Stimulated activated CD8-positive, alpha-beta memory T cell treated with anti-CD3 and anti-CD28 coated beads, Interleukin-4, amount 100 ng/mL, for 4 hours (primary cell): ENCODE measurements at regions not wholly inside any gene's neighbourhood (a gene's known extent, or its start where the extent isn't known, plus 50 kb on each side); places are given as distances from the start of the nearest gene placed in this dataset.

ENCODE experiments used
- DNase-seq, 2 donors: peaks; one replicate each; pipeline ENCODE4 v3.0.0-alpha.2; 2020; ENCODE audit warnings: low read depth in 2 of 2, low spot score in 1 of 2

GRCh38 chr7:131235489-131236317, 92.0 kb upstream of the MKLN1 start:
- peak; percentile 60 to 65 for DNase-seq

- DNase-seq: no peak
Measured at GRCh38 chr7:131236318-131236672, 91.4 kb upstream of the MKLN1 start.

GRCh38 chr7:131238347-131238931, 89.2 kb upstream of the MKLN1 start:
- no peak for DNase-seq

GRCh38 chr7:131241386-131241785, 86.3 kb upstream of the MKLN1 start:
- DNase-seq: no peak

GRCh38 chr7:131242123-131242650, 85.5 kb upstream of the MKLN1 start:
- no peak for DNase-seq

GRCh38 chr7:131244259-131244852, 83.3 kb upstream of the MKLN1 start:
- DNase-seq: no peak

- no peak for DNase-seq
Measured at GRCh38 chr7:131249003-131249402, 78.7 kb upstream of the MKLN1 start.

- DNase-seq: no peak
Measured at GRCh38 chr7:131249483-131249882, 78.2 kb upstream of the MKLN1 start.

GRCh38 chr7:131250331-131250730, 77.3 kb upstream of the MKLN1 start:
- no peak for DNase-seq

GRCh38 chr7:131251371-131251770, 76.3 kb upstream of the MKLN1 start:
- DNase-seq: no peak

- DNase-seq: no peak
Measured at GRCh38 chr7:131252976-131253375, 74.7 kb upstream of the MKLN1 start.

GRCh38 chr7:131254211-131254610, 73.5 kb upstream of the MKLN1 start:
- DNase-seq: no peak

- DNase-seq: no peak
Measured at GRCh38 chr7:131255242-131255641, 72.4 kb upstream of the MKLN1 start.

- DNase-seq: no peak
Measured at GRCh38 chr7:131261476-131261994, 66.1 kb upstream of the MKLN1 start.

- DNase-seq: no peak
Measured at GRCh38 chr7:131265227-131265626, 62.4 kb upstream of the MKLN1 start.

GRCh38 chr7:131267631-131268030, 60.0 kb upstream of the MKLN1 start:
- DNase-seq: no peak

GRCh38 chr7:131268906-131269305, 58.8 kb upstream of the MKLN1 start:
- no peak for DNase-seq

- DNase-seq: no peak
Measured at GRCh38 chr7:131272086-131272485, 55.6 kb upstream of the MKLN1 start.

GRCh38 chr7:131274986-131275385, 52.7 kb upstream of the MKLN1 start:
- DNase-seq: no peak

GRCh38 chr7:131276190-131276589, 51.5 kb upstream of the MKLN1 start:
- no peak for DNase-seq

GRCh38 chr7:131276748-131277147, 50.9 kb upstream of the MKLN1 start:
- DNase-seq: no peak
